Activated effector memory CD4-positive, alpha-beta T cell treated with anti-CD3 and anti-CD28 coated beads, Interleukin-2, amount 50 U/mL, for 16 hours (primary cell): ENCODE measurements at regions not wholly inside any gene's neighbourhood (a gene's known extent, or its start where the extent isn't known, plus 50 kb on each side); places are given as distances from the start of the nearest gene placed in this dataset.

ENCODE experiments used
- DNase-seq: peaks from one replicate; pipeline ENCODE4 v3.0.0-alpha.2; 2020

- DNase-seq, result no peak
Measured at GRCh38 chr5:163963881-163964280, 458.5 kb downstream of the MAT2B start.

- DNase-seq, result no peak
Measured at GRCh38 chr5:163964671-163965070, 459.3 kb downstream of the MAT2B start.

GRCh38 chr5:163967268-163967667 lies 461.8 kb downstream of the MAT2B start:
- no peak for DNase-seq

GRCh38 chr5:163968651-163969050 lies 463.2 kb downstream of the MAT2B start:
- DNase-seq, result no peak

- DNase-seq, result no peak
Measured at GRCh38 chr5:163976696-163977095, 471.3 kb downstream of the MAT2B start.

GRCh38 chr5:163978897-163979296 lies 473.5 kb downstream of the MAT2B start:
- no peak for DNase-seq

- DNase-seq, result no peak
Measured at GRCh38 chr5:163988566-163988965, 483.1 kb downstream of the MAT2B start.

GRCh38 chr5:163993126-163993525 lies 487.7 kb downstream of the MAT2B start:
- no peak for DNase-seq

- no peak for DNase-seq
Measured at GRCh38 chr5:163995206-163995605, 489.8 kb downstream of the MAT2B start.

- DNase-seq, result no peak
Measured at GRCh38 chr5:163997965-163998364, 492.5 kb downstream of the MAT2B start.

- no peak for DNase-seq
Measured at GRCh38 chr5:164000241-164000640, 494.8 kb downstream of the MAT2B start.

- no peak for DNase-seq
Measured at GRCh38 chr5:164000819-164001218, 495.4 kb downstream of the MAT2B start.

- DNase-seq, result no peak
Measured at GRCh38 chr5:164002214-164002613, 496.8 kb downstream of the MAT2B start.

- no peak for DNase-seq
Measured at GRCh38 chr5:164002628-164003027, 497.2 kb downstream of the MAT2B start.

GRCh38 chr5:164005071-164005470 lies 499.7 kb downstream of the MAT2B start:
- DNase-seq, result no peak

- DNase-seq, result no peak
Measured at GRCh38 chr5:164007064-164007463, 501.6 kb downstream of the MAT2B start.

- no peak for DNase-seq
Measured at GRCh38 chr5:164009621-164010020, 504.2 kb downstream of the MAT2B start.

GRCh38 chr5:164010900-164011299 lies 505.5 kb downstream of the MAT2B start:
- no peak for DNase-seq

GRCh38 chr5:164012371-164012770 lies 507.0 kb downstream of the MAT2B start:
- no peak for DNase-seq

GRCh38 chr5:164013077-164013670 lies 507.8 kb downstream of the MAT2B start:
- DNase-seq, result no peak

- DNase-seq, result no peak
Measured at GRCh38 chr5:164020116-164020515, 514.7 kb downstream of the MAT2B start.

GRCh38 chr5:164027738-164028137 lies 522.3 kb downstream of the MAT2B start:
- DNase-seq, result no peak

GRCh38 chr5:164038128-164038783 lies 532.8 kb downstream of the MAT2B start:
- DNase-seq, result no peak

GRCh38 chr5:164041105-164041504 lies 535.7 kb downstream of the MAT2B start:
- DNase-seq, result no peak

GRCh38 chr5:164048359-164048926 lies 543.0 kb downstream of the MAT2B start:
- no peak for DNase-seq
